Upper lobe of right lung (tissue), 1 donor: ENCODE measurements at regions not wholly inside any gene's neighbourhood (a gene's known extent, or its start where the extent isn't known, plus 50 kb on each side); places are given as distances from the start of the nearest gene placed in this dataset.

Experiments
- ATAC-seq: fragments of 200-7000 bp; cut with Tn5 transposase; one replicate; pipeline ENCODE4 v1.9.1; 2020; ENCODE audit warnings: mild to moderate bottlenecking, moderate library complexity
- DNase-seq: peaks from one replicate; pipeline ENCODE4 v3.0.0-alpha.2; 2020
- H3K27ac ChIP-seq: fragments of 200-600 bp; one replicate; pipeline ENCODE4 v1.8.0; 2022
- H3K27me3 ChIP-seq: fragments of 200-600 bp; one replicate; pipeline ENCODE4 v1.8.0; 2022; ENCODE audit warnings: mild to moderate bottlenecking
- H3K36me3 ChIP-seq: fragments of 200-600 bp; one replicate; pipeline ENCODE4 v1.8.0; 2022
- H3K4me1 ChIP-seq: fragments of 200-600 bp; one replicate; pipeline ENCODE4 v1.8.0; 2022
- H3K4me3 ChIP-seq: fragments of 200-600 bp; one replicate; pipeline ENCODE4 v1.8.0; 2022; ENCODE audit warnings: mild to moderate bottlenecking
- H3K9me3 ChIP-seq: fragments of 200-600 bp; one replicate; pipeline ENCODE4 v1.8.0; 2022
- intact Hi-C: fragments of 100-400 bp; cut with DNase I; formaldehyde crosslinking; loops from one replicate; pipeline ENCODE4 v1.11.0; 2022
- TF ChIP-seq, protein P1 (sequence below): fragments of 200-600 bp; IDR thresholded peaks from one replicate; pipeline ENCODE4 v1.8.0; 2022; ENCODE audit warnings: antibody characterized with exemption
- donor health status: DM: no; HTN: yes; CAD: no; lungs with severe emphysema.

DNA sequence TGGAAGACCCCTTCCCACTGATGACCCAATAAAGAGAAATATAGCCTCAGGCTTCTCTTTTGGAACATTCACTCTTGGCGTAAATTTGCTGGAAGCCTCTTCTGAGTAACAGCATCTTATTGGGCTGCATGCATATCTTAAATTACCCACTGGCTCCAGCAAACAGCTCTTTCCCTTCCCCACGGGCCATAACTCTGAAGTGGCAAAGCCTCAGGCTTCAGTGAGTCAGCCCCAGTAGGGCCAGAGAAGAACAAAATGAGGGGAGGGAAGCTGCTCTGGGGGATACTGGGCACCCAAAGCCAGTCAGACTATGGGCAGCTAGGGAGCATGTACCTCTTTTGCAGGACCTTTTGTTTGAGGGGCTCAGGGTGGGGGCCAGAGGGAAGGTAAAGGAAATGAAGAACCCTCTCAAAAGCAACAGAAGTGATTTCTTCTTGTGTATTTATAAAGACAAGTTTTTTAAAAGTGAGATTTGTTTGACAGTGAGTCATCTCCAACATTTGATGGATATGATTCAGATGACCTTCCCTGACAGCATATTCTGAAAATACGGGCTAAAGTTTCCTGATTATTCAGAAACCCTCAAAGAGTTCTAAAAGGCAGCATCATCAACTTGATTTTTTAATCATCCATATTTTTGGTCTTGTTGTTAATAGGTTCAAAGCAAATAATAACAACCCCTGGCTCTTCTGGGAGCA is 203.4 kb downstream of the KIF18A start:
- H3K4me1 ChIP-seq: no peaks in the 10 kb centered on the region
- ATAC-seq: no peak
- no peaks in the 10 kb centered on the region for H3K27me3 ChIP-seq
- H3K36me3 ChIP-seq: no peaks in the 10 kb centered on the region
- H3K9me3 ChIP-seq: no peaks in the 10 kb centered on the region
- DNase-seq: no peak
- no peak overlapping the region for H3K4me3 ChIP-seq
- H3K27ac ChIP-seq: no peak overlapping the region
- intact Hi-C loops: no loop called here
- TF ChIP-seq, protein P1, sequence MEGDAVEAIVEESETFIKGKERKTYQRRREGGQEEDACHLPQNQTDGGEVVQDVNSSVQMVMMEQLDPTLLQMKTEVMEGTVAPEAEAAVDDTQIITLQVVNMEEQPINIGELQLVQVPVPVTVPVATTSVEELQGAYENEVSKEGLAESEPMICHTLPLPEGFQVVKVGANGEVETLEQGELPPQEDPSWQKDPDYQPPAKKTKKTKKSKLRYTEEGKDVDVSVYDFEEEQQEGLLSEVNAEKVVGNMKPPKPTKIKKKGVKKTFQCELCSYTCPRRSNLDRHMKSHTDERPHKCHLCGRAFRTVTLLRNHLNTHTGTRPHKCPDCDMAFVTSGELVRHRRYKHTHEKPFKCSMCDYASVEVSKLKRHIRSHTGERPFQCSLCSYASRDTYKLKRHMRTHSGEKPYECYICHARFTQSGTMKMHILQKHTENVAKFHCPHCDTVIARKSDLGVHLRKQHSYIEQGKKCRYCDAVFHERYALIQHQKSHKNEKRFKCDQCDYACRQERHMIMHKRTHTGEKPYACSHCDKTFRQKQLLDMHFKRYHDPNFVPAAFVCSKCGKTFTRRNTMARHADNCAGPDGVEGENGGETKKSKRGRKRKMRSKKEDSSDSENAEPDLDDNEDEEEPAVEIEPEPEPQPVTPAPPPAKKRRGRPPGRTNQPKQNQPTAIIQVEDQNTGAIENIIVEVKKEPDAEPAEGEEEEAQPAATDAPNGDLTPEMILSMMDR: no peak

DNA sequence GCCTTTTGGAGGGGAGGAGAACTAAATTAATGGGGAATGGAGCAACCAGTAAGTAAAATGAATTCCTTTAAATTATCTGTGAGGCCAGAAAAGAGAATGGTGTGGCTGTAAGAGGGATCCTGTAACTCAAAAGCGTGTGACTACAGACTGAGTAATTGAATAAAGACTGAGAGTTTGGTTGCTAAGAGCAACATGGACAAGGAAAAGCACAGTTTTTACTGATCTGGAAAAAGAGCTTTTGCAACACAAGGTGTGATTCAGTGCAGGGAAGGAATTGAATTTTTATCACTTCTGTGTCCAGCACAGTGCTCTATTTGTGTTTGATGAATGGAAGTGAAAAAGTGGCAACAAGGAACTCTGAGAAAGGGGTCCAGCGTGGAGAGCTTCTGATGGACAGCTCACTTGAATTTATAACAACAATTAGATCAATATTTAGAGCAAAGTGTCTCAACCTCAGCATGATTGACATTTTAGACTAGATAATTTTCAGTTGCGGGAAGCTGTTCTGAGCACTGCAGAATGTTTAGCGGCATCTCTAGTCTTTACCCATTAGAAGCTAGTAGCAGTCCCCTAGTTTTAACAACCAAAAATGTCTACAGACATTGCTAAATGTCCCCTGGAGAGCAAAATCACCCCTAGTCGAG is 202.8 kb upstream of the BDNF start:
- no peaks in the 10 kb centered on the region for H3K4me1 ChIP-seq
- intact Hi-C loops: no loop called here
- no peaks in the 10 kb centered on the region for H3K36me3 ChIP-seq
- no peak for ATAC-seq
- H3K27ac ChIP-seq: no peak overlapping the region
- TF ChIP-seq, protein P1: no peak
- H3K27me3 ChIP-seq: no peaks in the 10 kb centered on the region
- H3K4me3 ChIP-seq: no peak overlapping the region
- no peak for DNase-seq
- no peaks in the 10 kb centered on the region for H3K9me3 ChIP-seq

DNA sequence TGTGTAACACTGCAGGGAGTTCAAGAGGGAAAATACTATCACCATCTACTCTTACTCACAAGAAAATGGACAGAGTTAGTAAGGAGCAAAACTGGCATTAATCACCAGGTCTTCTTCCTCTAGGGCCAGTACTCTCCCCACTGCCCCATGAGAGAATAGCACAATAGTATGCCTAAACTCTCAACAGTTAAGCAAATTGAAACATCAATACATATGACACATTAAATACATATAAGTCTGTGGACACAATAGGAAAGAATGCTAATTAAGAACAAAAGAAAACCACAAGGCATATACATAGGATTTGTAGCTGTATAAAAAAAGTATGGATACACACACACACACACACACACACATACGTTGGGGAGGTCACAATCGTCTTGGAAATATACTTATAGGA is 197.9 kb upstream of the BDNF start:
- H3K4me1 ChIP-seq: no peaks in the 10 kb centered on the region
- no peak overlapping the region for H3K27ac ChIP-seq
- H3K9me3 ChIP-seq: no peaks in the 10 kb centered on the region
- no peak for ATAC-seq
- H3K36me3 ChIP-seq: no peaks in the 10 kb centered on the region
- H3K27me3 ChIP-seq: no peaks in the 10 kb centered on the region
- TF ChIP-seq, protein P1: no peak
- intact Hi-C loops: no loop called here
- DNase-seq: no peak
- H3K4me3 ChIP-seq: no peak overlapping the region

DNA sequence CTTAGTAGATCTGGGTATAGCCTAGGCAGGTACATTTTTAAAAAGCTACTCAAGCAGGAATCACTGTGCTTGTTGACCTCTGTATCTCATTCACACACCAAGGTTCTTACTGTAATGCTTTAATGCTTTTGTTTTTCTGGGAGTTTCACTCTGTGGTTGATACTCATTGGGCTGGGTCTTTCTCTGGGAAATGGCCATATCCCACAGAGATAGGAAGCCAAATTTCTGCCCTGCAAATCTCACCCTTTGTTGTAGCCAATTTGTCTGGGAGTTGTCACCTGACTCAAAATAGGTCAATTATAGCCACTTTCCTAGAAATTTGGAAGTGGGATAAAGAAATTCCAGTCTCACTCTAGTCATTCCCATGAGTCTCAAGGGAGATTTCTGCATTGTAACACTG is 195.8 kb upstream of the BDNF start:
- no peaks in the 10 kb centered on the region for H3K36me3 ChIP-seq
- H3K27ac ChIP-seq: no peak overlapping the region
- H3K27me3 ChIP-seq: no peaks in the 10 kb centered on the region
- H3K4me3 ChIP-seq: no peak overlapping the region
- H3K9me3 ChIP-seq: no peaks in the 10 kb centered on the region
- DNase-seq (no peak), ATAC-seq (no peak)
- intact Hi-C loops: no loop called here
- TF ChIP-seq, protein P1: no peak
- no peaks in the 10 kb centered on the region for H3K4me1 ChIP-seq

DNA sequence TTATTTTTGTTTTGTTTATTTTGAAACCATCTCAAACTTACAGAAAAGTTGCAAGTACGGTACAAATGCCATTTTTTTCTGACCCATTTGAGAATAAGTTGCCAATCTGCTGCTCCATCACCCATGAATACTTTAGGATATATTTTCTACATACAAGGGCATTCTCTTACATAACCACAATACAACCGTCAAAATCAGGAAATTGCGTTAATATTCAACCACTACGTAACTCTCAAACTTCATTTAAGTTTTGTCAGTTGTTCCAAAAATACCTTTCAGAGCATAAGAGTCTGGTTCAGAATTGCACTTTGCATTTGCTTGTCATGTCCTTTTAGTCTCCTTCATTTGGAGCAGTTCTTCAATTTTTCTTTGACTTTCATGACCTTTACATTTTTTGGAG is 194.3 kb upstream of the BDNF start:
- TF ChIP-seq, protein P1: no peak
- no peaks in the 10 kb centered on the region for H3K9me3 ChIP-seq
- no peak overlapping the region for H3K4me3 ChIP-seq
- H3K27ac ChIP-seq: no peak overlapping the region
- no peaks in the 10 kb centered on the region for H3K27me3 ChIP-seq
- H3K36me3 ChIP-seq: no peaks in the 10 kb centered on the region
- DNase-seq (no peak), ATAC-seq (no peak)
- intact Hi-C loops: no loop called here
- no peaks in the 10 kb centered on the region for H3K4me1 ChIP-seq
